ENCODE measurements at regions not wholly inside any gene's neighbourhood (a gene's known extent, or its start where the extent isn't known, plus 50 kb on each side); places are given as distances from the start of the nearest gene placed in this dataset.

DNA sequence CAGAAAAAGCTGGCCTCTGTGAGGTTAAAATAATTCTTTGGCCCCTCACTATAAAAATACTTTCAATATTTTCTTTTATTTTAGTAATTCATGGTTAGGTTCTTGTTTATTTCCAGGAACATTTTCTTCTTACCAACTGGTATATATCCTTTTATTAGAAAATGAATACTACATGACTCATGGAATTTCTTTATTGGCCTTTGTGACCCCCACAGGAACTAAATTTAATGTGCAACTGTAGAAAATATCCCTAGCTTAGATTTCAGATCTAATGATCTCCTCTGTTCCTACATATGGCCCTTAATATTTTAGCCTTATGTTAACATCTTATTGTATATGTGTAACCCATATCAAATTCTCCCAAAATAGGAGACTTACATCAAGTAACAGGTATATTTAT is 429.9 kb downstream of the NR2F1-AS1 start:
- H3K27me3 Mint-ChIP-seq (ENCODE audit: insufficient read depth, low read depth, poor library complexity) = no peaks in the 10 kb centered on the region
- H3K36me3 Mint-ChIP-seq (ENCODE audit: low read depth) = no peaks in the 10 kb centered on the region
- H3K36me3 ChIP-seq (ENCODE audit: insufficient read depth) = no peaks in the 10 kb centered on the region
- H3K4me3 Mint-ChIP-seq = no peak overlapping the region
- H3K9me2 ChIP-seq (ENCODE audit: insufficient read depth) = no peaks in the 10 kb centered on the region
- no peak overlapping the region for H3K4me2 ChIP-seq
- no peaks in the 10 kb centered on the region for H4K20me1 ChIP-seq (replicated peaks; ENCODE audit: insufficient read depth)
- TF ChIP-seq POLR2AphosphoS5 (IDR thresholded peaks at IDR 0.05; ENCODE audit: low read depth) = no peak
- no peak for TF ChIP-seq CREB1 (CRISPR knock-in tag; IDR thresholded peaks at IDR 0.05; ENCODE audit: low read depth)
- no peak for TF ChIP-seq ZNF114 (CRISPR knock-in tag; IDR thresholded peaks at IDR 0.05)
- TF ChIP-seq, protein P1, sequence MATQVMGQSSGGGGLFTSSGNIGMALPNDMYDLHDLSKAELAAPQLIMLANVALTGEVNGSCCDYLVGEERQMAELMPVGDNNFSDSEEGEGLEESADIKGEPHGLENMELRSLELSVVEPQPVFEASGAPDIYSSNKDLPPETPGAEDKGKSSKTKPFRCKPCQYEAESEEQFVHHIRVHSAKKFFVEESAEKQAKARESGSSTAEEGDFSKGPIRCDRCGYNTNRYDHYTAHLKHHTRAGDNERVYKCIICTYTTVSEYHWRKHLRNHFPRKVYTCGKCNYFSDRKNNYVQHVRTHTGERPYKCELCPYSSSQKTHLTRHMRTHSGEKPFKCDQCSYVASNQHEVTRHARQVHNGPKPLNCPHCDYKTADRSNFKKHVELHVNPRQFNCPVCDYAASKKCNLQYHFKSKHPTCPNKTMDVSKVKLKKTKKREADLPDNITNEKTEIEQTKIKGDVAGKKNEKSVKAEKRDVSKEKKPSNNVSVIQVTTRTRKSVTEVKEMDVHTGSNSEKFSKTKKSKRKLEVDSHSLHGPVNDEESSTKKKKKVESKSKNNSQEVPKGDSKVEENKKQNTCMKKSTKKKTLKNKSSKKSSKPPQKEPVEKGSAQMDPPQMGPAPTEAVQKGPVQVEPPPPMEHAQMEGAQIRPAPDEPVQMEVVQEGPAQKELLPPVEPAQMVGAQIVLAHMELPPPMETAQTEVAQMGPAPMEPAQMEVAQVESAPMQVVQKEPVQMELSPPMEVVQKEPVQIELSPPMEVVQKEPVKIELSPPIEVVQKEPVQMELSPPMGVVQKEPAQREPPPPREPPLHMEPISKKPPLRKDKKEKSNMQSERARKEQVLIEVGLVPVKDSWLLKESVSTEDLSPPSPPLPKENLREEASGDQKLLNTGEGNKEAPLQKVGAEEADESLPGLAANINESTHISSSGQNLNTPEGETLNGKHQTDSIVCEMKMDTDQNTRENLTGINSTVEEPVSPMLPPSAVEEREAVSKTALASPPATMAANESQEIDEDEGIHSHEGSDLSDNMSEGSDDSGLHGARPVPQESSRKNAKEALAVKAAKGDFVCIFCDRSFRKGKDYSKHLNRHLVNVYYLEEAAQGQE (IDR thresholded peaks at IDR 0.05; ENCODE audit: unreplicated experiment) = no peak
- H3K9me3 Mint-ChIP-seq = no peaks in the 10 kb centered on the region
- no peak overlapping the region for H3K27ac ChIP-seq (ENCODE audit: low read depth)
- no peak for DNase-seq (ENCODE audit: low spot score)
- H3K79me2 ChIP-seq (replicated peaks; ENCODE audit: insufficient read depth) = no peaks in the 10 kb centered on the region
- no peaks in the 10 kb centered on the region for H3F3A ChIP-seq (replicated peaks; ENCODE audit: low read depth)
- no peak overlapping the region for H2AFZ ChIP-seq
- H3K27me3 ChIP-seq (ENCODE audit: insufficient read depth) = no peaks in the 10 kb centered on the region
- H3K4me3 ChIP-seq = no peak overlapping the region
- no peak for ATAC-seq
- no peaks in the 10 kb centered on the region for H3K4me1 ChIP-seq (ENCODE audit: insufficient read depth)
- H3K4me1 Mint-ChIP-seq = peaks cover 2% of the 10 kb centered on the region; the same call in 1 of the 3 replicates
- H3K27ac Mint-ChIP-seq = no peak overlapping the region

DNA sequence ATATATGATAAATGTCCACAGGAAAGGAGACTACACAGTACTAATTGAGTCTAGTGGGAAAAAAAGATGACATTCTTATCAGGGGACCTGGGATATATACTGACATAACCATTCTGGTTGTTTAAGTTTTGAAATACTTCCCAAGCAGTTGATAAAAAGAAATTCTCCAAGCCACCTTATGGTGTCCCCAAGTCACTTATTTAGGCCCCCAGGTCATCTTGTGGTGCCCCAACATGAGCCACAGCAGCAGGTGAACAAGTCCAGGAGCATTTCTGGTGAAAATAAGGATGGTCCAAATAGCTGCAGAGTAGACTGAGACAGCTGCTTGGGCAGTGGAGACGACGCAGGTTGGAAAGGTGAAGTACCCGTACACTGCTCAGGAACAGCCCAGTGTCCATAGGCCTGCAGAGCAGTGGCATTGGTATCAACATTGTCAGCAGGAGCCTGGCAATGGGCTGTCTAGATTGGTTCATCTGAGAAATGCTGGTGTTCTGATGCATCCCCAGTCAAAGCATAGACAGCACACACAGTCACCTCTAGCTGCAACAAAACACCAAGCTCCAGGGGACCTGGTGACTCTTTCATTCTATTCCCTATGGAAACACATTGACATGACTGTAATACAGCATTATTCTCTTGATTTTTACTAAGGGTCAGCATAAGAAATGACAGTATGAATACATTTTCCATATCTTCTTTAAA is 430.6 kb downstream of the NR2F1-AS1 start:
- H4K20me1 ChIP-seq (replicated peaks; ENCODE audit: insufficient read depth) = no peaks in the 10 kb centered on the region
- H3K27ac ChIP-seq (ENCODE audit: low read depth) = no peak overlapping the region
- H3K36me3 Mint-ChIP-seq (ENCODE audit: low read depth) = no peaks in the 10 kb centered on the region
- H3K27me3 ChIP-seq (ENCODE audit: insufficient read depth) = no peaks in the 10 kb centered on the region
- no peak overlapping the region for H3K4me3 Mint-ChIP-seq
- no peaks in the 10 kb centered on the region for H3K79me2 ChIP-seq (replicated peaks; ENCODE audit: insufficient read depth)
- no peaks in the 10 kb centered on the region for H3K9me2 ChIP-seq (ENCODE audit: insufficient read depth)
- H3K4me1 Mint-ChIP-seq = peaks cover 2% of the 10 kb centered on the region; the same call in 2 of the 3 replicates
- no peaks in the 10 kb centered on the region for H3F3A ChIP-seq (replicated peaks; ENCODE audit: low read depth)
- DNase-seq (ENCODE audit: low spot score) (peak; percentile 6), ATAC-seq (no peak)
- H3K9me3 Mint-ChIP-seq = no peaks in the 10 kb centered on the region
- no peak overlapping the region for H2AFZ ChIP-seq
- no peaks in the 10 kb centered on the region for H3K36me3 ChIP-seq (ENCODE audit: insufficient read depth)
- H3K4me2 ChIP-seq = no peak overlapping the region
- H3K27me3 Mint-ChIP-seq (ENCODE audit: insufficient read depth, low read depth, poor library complexity) = peaks cover under 1% of the 10 kb centered on the region
- H3K27ac Mint-ChIP-seq = no peak overlapping the region
- H3K4me3 ChIP-seq = no peak overlapping the region
- H3K4me1 ChIP-seq (ENCODE audit: insufficient read depth) = no peaks in the 10 kb centered on the region
- TF ChIP-seq, protein P2, sequence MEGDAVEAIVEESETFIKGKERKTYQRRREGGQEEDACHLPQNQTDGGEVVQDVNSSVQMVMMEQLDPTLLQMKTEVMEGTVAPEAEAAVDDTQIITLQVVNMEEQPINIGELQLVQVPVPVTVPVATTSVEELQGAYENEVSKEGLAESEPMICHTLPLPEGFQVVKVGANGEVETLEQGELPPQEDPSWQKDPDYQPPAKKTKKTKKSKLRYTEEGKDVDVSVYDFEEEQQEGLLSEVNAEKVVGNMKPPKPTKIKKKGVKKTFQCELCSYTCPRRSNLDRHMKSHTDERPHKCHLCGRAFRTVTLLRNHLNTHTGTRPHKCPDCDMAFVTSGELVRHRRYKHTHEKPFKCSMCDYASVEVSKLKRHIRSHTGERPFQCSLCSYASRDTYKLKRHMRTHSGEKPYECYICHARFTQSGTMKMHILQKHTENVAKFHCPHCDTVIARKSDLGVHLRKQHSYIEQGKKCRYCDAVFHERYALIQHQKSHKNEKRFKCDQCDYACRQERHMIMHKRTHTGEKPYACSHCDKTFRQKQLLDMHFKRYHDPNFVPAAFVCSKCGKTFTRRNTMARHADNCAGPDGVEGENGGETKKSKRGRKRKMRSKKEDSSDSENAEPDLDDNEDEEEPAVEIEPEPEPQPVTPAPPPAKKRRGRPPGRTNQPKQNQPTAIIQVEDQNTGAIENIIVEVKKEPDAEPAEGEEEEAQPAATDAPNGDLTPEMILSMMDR (conservative IDR thresholded peaks at IDR 0.05; ENCODE audit: low read depth in 2 of 2) = peak; percentile 35 to 52; a peak in 3 of 4 replicates
- TF ChIP-seq POLR2AphosphoS5 (IDR thresholded peaks at IDR 0.05; ENCODE audit: low read depth) = no peak

Data from GM23338 (cell line).